ENCODE measurements at regions not wholly inside any gene's neighbourhood (a gene's known extent, or its start where the extent isn't known, plus 50 kb on each side); places are given as distances from the start of the nearest gene placed in this dataset.

GRCh38 chr5:164002214-164002613 is 496.8 kb downstream of the MAT2B start:
- TF ChIP-seq E2F4 (CRISPR knock-in tag; IDR thresholded peaks at IDR 0.05; ENCODE audit: borderline replicate concordance, low read depth) = no peak
- no peak for TF ChIP-seq IRF2 (CRISPR knock-in tag; IDR thresholded peaks at IDR 0.05; ENCODE audit: borderline replicate concordance, low read depth)
- TF ChIP-seq ZNF416 (CRISPR knock-in tag; IDR thresholded peaks at IDR 0.05) = no peak
- no peak for TF ChIP-seq NFYB (CRISPR knock-in tag; conservative IDR thresholded peaks at IDR 0.05; ENCODE audit: low read depth)
- no peak for TF ChIP-seq GTF2I (CRISPR knock-in tag; conservative IDR thresholded peaks at IDR 0.05)
- no peak for TF ChIP-seq E2F5 (CRISPR knock-in tag; IDR thresholded peaks at IDR 0.05)
- TF ChIP-seq CTCF (IDR thresholded peaks at IDR 0.05) = no peak
- no peak for TF ChIP-seq MXD4 (CRISPR knock-in tag; IDR thresholded peaks at IDR 0.05; ENCODE audit: borderline replicate concordance)
- no peak for TF ChIP-seq ATF3 (CRISPR knock-in tag; conservative IDR thresholded peaks at IDR 0.05)
- TF ChIP-seq FOXP1 (CRISPR knock-in tag; IDR thresholded peaks at IDR 0.05; ENCODE audit: borderline replicate concordance) = no peak
- no peak for TF ChIP-seq ZBTB21 (CRISPR knock-in tag; IDR thresholded peaks at IDR 0.05; ENCODE audit: borderline replicate concordance)
- TF ChIP-seq ATF2 (CRISPR knock-in tag; IDR thresholded peaks at IDR 0.05; ENCODE audit: borderline replicate concordance, low read depth) = no peak
- TF ChIP-seq TEAD1 (CRISPR knock-in tag; IDR thresholded peaks at IDR 0.05) = no peak
- TF ChIP-seq MAX (CRISPR knock-in tag; IDR thresholded peaks at IDR 0.05) = no peak
